ENCODE measurements at regions not wholly inside any gene's neighbourhood (a gene's known extent, or its start where the extent isn't known, plus 50 kb on each side); places are given as distances from the start of the nearest gene placed in this dataset.

GRCh38 chr16:35214840-35215239, 1755.4 kb downstream of the TP53TG3F start:
- TF ChIP-seq CTCF (IDR thresholded peaks at IDR 0.05) (no peak), REST (IDR thresholded peaks at IDR 0.05; ENCODE audit: insufficient read depth in 1 of 2, low read depth in 2 of 2, low read length in 1 of 2) (no peak), POLR2AphosphoS5 (IDR thresholded peaks at IDR 0.05; ENCODE audit: low read depth, low read length) (no peak)

Measured in Panc1 (cell line).